HG03520 (cell line): ENCODE measurements at regions not wholly inside any gene's neighbourhood (a gene's known extent, or its start where the extent isn't known, plus 50 kb on each side); places are given as distances from the start of the nearest gene placed in this dataset.

Experiments used
- ATAC-seq: cut with Tn5 transposase; IDR thresholded peaks from one replicate; pipeline ENCODE4 v1.9.1; 2021; ENCODE audit warnings: mild to moderate bottlenecking, moderate library complexity; ENCODE audit not compliant: unreplicated experiment

DNA sequence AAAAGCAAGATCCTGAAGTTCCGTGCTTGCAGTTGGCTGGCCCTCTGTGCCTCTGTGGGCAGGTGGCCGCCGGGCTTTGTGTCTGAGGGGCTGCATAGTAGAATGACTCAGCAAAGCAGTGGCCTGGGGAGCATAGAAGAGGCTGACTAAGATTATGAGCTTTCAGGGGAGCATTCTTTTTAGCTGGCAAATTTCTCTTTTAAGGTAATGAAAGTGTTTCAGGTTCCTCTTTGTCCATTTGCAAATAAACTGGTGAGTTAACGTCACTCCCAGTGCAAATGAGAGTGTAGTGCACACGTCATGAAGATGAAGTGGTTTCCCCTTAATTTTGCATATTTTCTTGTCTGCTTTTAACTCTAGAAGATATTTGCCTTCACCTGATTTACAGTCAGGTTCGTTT lies 98.6 kb downstream of the BCL2L11 start:
- ATAC-seq: peak; percentile 89

DNA sequence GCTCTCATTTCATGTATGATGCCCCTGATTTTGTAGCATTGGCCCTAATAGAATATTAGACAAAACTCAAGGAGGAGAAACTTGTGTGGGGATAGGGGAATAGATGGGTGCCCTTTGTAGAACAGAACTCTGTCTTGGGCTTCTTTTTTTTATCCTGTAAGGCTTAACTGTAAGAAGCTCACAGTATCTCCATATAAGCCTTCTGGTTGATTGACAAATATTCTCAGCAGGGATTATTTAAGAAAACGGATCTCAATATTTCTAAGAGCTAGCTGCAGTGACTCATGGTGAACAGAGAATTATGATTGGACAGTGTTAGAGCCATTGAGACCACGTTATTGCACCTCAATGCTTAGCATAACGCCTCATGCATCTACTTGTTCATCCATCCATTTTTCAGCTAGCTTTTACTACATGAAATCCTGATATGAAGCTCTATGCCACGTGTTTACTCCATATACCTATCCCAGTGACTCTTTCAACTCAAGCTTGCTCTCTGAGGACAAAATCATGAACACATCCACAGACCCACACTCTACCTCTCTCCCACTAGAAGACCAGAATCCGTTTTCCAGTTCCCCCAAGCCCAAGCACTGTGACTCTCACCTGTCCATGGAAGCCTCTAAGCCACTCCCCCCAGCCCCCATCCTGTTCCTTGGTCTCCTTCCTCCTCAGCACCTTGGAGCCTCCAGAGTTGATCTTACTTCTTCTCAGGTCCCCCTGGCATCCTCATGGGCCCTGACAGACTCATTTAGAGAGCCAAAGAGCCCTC lies 99.2 kb downstream of the BCL2L11 start:
- no peak for ATAC-seq

DNA sequence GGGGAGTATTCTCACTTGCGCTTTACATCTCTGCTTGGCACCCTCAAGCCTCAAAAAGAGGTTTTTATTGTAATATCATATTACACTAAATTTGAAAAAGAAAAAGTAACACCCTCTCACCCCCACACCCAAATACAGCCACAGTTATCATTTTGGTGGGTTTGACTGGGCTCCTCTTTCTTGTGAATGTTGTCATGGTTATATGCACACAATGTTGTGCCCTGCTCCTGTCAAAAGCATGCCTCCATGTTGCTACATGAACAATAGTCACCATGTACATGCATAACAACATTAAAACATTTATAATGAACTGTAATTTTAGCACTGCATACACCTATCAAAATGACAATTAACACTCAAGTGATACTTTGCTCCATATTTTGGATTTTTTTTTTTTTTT lies 100.2 kb downstream of the BCL2L11 start:
- ATAC-seq: no peak

DNA sequence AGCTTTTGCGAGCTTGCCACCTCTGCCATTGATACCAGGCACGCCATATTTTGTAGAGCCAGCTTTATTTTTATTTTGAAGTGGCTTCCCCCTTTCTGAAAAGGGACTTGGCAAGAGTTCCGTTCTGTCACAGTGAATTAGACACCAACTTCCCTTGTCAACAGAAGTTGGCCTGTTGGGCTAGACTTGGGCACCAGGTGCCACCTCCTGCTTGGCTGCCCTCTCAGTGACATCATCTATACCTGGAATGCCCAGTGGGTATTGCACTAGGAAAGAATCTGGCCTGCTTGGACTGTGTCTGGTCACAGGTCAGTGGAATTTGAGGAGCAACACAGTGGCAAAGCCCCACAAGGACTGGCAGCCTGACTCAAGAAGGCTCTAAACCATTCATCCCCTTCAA lies 101.0 kb downstream of the BCL2L11 start:
- ATAC-seq: no peak

DNA sequence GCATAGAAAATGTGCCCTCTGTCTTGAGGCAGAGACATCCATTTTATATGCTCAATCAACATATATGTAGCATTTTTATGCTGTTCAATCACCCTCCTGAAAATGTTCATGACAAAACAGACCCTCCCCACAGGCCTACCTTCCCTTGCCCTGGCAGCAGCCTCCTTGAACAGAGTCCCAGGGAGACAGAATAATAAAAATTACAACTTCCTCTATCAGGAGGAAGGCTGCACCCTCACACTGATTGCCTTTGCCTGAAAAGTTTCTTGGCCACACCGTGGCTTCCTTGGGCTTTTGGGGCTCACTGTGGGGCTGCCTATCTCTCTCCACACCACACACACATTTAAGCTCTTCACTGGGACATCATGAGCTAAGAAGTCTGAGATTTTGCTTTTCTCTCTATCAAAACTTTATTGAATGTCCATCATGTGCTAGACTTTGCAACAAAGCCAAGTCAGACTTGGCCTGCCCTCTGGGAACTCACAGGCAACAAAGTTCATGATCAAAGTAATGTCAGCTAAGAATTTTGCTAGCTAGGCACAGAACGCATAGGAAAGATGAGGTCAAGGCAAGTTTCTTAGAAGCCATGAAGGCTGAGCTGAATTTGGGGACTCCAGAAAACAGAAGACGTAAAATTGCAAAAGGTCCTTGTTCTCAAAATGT lies 101.6 kb downstream of the BCL2L11 start:
- no peak for ATAC-seq

DNA sequence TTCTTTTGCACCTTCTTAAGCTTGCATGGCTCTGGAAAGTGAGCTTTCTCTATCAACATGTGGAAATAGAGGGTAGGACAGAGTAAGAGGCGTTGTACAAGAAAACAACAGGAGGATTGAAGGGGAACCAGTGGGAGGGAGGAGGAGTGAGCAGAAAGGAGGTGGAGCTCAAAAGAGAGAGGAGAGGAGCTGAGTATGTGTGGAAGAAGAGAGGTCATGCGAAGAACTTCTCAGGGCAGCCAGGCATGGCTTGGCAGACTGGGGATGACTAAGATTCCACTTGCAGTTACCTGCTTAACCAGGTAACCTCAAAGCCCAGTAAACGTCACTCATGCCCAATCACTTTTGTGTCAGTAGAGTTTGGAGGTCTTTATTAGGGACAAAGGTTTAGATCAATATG lies 105.1 kb downstream of the BCL2L11 start:
- no peak for ATAC-seq

DNA sequence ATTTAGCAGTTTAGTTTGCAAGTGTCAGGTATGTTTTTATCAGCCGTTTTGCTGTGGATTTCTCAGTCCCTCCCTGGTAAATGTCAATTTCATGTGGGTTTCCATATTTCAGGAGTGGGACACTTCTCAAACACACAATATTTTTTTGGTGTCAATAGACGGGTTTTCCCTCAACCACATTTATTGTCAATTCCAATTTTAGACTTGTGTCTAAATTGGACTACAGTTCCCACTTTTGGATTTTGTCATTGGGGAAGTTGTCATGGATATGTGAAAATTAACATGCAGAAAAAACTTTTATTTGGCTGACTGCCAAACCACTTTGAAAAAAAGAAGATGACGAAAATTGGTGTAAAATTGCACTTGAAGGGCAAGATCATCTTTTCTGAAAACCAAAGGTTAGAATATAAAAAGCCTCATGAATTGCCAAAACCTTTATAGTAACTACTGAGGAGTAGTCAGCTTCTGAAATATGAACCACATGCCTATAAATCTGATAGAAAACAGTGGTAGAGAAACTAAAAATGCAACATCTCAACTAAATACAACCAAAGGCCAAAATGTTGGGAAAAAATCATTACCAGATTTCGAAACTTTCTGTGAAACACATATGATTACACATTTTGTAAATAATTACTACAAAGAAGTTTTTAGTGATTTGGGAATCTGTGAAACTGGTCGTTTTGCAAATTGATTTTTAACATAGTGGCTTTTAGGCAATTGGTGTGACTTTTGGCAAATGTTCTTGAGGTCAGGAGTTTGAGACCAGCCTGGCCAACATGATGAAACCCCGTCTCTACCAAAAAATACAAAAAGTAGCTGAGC lies 106.4 kb downstream of the BCL2L11 start:
- no peak for ATAC-seq

DNA sequence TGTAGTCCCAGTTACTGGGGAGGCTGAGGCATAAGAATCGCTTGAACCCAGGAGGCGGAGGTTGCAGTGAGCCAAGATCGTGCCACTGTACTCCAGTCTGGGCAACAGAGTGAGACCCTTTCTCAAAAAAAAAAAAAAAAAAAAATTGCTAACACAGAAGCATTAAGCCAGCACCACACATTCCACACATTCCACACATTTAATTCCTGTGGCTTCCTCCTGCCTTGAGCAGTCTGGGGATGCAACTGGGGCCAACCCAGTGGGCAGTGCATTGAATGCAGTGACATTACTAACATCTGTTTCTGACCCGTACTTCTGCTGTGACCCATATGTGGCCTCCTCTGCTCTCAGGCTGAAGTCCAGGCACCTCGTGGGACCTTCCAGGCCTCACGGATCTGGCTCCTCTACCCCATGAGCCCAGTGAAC lies 107.0 kb downstream of the BCL2L11 start:
- ATAC-seq: no peak

DNA sequence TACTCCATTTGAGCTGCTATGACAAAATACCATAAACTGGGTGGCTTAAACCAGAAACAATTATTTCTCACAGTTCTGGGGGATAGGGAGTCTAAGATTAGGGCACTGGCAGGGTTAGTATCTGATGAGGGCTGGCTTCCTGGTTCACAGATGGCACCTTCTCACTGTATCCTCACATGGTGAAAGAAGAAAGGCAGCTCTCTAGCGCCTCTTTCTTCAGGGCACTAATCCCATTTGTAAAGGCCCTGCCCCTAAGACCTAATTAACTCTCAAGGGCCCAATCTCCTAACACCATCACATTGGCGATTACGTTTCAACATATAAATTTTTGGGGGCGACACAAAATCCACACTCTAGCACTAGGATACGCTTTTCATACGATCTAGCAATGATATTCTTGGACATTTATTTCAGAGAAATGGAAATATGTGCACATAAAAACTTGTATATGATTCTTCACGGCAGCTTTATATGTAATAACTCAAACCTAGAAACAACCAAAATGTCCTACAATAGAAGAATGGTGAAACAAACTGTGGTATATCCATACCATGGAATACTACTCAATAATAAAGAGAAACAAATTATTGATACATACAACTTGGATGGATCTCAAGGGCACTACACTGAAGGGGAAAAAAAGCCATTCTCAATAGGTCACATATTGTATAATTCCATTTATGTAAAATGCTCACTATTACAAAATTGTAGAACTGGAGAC lies 111.0 kb downstream of the BCL2L11 start:
- no peak for ATAC-seq

DNA sequence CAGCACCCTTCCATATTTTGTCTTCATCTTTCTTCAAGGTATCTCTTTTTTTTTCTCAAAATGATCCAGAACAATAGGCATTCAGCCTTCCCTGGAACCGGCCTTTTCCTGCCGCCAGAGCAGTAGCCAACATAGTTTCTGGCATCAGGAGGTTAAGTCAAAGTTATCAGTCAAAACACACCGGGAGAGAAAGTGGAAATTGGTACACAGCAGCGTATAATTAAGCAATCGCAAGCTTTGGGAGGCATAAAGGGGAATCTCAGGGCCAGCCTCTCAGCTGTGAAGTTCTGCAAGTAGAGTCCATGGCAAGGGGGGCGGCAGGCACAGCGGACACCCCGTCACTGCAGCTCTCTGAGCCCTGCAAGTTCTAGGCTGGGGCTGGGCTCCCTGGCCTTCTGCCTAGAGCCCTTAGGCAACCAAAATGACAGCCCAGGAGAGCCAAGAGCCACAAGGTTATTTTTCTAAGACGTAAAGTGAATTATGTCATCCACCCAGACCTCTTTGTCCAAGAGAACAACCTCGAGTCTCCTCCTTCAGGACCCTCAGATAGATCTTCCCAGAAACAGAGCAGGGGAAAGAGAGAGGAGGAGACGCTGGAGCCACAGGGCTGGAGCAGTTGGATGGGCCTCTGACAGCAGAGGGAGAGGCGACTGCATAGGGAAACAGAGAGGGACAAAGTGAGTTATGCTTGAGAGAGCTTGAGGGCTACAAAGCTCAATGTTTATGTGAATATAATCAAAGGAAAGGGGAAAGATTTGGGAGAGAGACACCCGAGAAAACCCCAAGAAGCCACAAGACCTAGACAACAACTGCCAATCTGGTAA lies 114.7 kb downstream of the BCL2L11 start:
- ATAC-seq: no peak

DNA sequence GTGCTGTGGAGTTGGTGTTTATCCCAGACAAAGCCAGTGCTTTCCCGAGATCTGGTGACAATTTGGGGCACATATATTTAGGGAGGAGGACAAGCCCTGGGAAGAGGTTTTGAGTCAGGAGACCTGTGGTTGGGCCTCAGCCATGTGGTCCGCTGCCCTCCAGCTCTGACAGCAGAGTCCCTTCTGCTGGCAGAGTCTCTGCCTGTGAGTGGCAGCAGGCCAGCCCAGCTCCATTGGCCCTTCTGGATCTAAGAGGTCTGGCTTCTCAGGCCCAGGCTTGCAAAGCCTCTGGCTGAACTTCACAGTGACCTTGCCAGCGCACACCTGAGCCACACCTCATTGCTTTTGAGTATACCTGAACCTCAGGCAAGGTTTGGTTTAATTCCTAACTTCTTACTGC lies 115.3 kb downstream of the BCL2L11 start:
- ATAC-seq: no peak

DNA sequence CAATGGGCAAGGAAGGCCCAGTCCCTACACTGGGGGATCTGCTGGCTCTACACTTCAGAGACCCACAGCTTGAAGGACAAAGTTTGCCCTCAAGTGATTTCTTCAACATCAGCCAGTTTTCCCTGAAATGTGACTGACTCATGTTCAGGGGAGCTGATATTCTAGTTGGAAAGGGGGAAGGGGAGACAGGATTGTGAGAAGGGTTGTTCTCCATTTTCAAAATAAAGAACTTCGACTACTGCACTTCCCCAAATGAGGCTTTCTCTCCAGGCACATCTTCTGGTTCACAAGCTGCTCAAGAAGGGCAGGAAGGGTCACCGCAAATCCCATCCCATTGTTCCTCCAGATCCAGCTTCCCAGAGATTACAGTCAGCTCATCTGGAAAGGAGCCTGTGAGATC lies 117.6 kb downstream of the BCL2L11 start:
- no peak for ATAC-seq

DNA sequence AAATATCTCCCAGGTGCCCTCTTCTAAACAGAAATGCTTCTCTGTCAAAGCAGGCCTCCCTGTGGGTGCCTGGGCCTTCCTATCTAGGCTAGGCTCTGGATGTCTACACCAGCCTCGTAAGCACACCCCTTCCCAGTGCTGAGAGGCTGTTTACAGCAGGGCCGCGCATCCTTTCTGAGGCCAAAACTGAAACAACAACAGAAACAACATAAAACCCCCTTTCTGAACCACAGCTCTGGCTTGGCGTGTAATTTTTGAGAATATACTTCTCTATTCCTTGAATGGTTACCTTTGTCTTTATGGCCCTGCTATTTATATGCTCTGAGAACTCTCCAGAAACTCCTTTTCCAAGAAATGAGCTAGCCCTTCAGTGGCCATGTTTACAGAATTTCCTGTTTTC lies 118.4 kb downstream of the BCL2L11 start:
- ATAC-seq: peak; percentile 95

DNA sequence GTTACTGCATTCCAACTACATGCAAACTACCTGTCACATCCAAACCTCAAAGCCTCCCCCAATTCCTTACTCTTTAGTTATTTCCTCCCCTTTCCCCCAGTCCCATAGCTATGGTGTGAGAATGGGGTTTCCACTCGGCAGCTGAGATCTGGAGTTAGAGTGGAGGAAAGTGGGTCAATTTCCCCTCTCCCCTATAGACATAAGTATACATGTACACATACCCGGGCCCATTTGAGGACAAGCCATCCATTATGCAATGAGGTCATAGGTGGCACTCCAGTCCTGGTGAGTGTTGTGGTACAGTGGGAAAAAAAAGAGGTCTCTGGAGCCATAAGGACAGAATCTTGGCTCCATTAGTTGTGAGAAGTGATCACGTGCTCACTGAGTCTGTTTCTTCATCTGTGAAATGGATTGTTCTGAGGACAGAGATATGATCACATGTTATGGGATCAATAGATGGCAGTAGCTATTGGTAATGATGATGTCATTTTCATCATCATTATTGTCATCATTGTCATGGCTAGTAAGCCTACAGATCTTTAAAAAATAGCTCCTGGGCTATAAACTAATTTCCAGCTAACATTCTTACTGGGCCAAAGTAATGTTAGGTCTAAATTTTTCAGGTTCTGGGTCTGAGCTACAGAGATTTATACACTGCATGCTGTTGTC lies 119.0 kb downstream of the BCL2L11 start:
- ATAC-seq: no peak

DNA sequence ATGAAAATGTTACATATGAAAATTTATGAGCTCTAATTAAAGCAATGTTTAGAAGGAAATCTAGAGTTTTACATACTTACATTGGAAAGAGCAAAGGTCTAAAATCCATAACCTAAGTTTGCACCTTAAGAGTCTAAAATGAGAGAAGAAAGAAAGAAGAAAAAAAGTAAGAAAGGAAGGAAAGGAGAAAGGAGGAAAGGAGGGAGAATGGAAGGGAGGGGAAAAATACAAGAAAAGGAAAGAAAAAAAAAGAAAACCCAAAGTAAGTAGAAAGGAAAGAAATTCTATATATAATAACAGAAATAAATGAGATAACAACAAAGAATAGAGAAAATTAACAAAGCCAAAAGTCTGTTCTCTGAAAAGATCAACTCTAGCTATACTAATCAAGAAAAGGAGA lies 122.6 kb downstream of the BCL2L11 start:
- no peak for ATAC-seq

DNA sequence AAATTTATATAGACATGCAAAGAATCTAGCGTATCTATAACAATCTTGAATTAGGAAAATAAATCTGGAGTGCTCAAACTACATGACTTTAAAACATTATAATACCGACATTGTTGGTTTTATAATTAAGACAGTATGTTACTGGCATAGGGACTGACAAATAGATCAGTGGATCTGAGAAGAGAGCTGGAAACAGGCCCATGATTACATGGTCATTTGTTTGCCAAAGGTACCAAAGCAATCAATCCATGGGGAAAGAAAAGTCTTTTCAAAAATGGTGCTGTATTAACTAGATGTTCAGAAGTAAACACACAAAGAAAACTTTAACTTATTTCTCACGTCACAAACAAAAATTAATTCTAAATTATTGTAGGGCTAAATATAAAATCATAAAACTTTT lies 124.2 kb downstream of the BCL2L11 start:
- ATAC-seq: no peak

DNA sequence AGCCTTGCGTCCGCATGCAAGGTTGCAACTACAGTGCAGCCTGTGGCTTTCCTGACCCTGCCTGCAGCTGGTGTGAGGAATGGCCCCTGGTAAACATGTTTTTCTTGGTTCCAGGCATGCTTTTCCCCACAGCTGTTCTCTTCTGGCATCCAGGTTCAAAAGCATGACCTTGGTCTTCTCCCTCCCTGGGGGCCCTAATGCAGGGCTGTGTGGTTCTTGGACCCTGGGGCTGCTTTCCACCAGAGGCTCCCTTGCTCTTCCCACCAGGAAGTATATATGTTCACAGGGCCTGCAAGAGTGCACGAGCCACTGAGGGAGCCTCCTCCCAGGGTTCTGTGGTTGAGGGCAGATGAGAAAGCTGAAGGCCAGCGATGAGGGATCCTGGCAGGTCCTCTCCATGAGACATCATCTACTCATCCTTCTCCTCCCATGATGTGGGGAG lies 125.9 kb downstream of the BCL2L11 start:
- ATAC-seq: no peak

DNA sequence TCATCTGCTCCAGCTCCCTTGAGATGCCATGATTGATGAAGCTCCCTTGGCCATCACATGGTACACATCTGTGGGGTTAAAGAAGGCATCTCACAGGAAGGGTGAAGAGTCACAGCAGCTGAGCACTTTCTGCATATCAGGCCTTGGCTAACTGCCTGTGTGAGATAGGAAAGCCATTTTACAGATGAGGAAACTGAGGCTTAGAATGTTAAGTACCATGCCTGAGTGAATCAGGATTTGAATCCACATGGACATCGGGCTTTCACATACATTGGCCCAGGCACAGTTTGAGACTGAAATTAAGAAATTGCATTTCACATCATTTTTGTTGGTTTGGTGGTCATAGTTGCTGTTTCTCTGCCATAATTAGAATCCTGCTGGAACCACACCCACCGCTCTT lies 126.8 kb downstream of the BCL2L11 start:
- no peak for ATAC-seq

DNA sequence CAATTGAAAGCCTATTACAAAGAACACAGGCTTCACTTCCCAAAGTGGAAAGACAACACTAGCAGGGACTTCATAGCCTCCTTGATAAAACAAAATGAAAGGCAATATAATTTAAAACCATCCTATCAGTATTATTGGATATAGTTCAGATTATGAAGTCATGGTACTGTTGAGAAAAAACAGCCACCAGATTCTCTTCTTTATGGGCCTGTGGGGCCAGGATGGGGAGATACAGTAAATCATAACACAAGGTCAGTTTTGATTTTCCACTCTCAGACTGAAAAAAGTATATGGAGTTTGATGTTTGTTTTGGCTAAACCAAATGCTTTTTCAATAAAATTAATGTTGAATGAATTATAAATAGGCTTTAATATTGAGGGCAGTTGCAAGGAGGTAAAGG lies 129.1 kb downstream of the BCL2L11 start:
- ATAC-seq: no peak
